Mucosa of rectum (tissue), 2 donors: ENCODE measurements at regions not wholly inside any gene's neighbourhood (a gene's known extent, or its start where the extent isn't known, plus 50 kb on each side); places are given as distances from the start of the nearest gene placed in this dataset.

Experiments used
- H3K27ac ChIP-seq, 2 donors: one replicate each; pipeline ENCODE4 v1.7.0; 2013; ENCODE audit warnings: inconsistent platforms in 2 of 2, low read depth in 2 of 2, low read length in 2 of 2
- H3K27me3 ChIP-seq, 2 donors: one replicate each; pipeline ENCODE4 v1.7.0; 2013; ENCODE audit warnings: low read length in 2 of 2; ENCODE audit not compliant: control insufficient read depth in 2 of 2, insufficient read depth in 2 of 2
- H3K36me3 ChIP-seq, 2 donors: one replicate each; pipeline ENCODE4 v1.7.0; 2013; ENCODE audit warnings: low read length in 2 of 2; ENCODE audit not compliant: control insufficient read depth in 2 of 2, insufficient read depth in 2 of 2
- H3K4me1 ChIP-seq, 2 donors: one replicate each; pipeline ENCODE4 v1.7.0; 2013; ENCODE audit warnings: low read length in 2 of 2, mild to moderate bottlenecking in 1 of 2; ENCODE audit not compliant: control insufficient read depth in 2 of 2, insufficient read depth in 2 of 2
- H3K4me3 ChIP-seq, 2 donors: one replicate each; pipeline ENCODE4 v1.7.0; 2013; ENCODE audit warnings: low read length in 2 of 2
- H3K9ac ChIP-seq, 2 donors: one replicate each; pipeline ENCODE4 v1.7.0; 2013; ENCODE audit warnings: low read length in 2 of 2, low read depth in 1 of 2, mild to moderate bottlenecking in 1 of 2
- H3K9me3 ChIP-seq, 2 donors: one replicate each; pipeline ENCODE4 v1.7.0; 2013; ENCODE audit warnings: low read length in 2 of 2; ENCODE audit not compliant: control insufficient read depth in 2 of 2
- donor health status: healthy.
- donor health status: Normal muscosa, but diverticular disease.

DNA sequence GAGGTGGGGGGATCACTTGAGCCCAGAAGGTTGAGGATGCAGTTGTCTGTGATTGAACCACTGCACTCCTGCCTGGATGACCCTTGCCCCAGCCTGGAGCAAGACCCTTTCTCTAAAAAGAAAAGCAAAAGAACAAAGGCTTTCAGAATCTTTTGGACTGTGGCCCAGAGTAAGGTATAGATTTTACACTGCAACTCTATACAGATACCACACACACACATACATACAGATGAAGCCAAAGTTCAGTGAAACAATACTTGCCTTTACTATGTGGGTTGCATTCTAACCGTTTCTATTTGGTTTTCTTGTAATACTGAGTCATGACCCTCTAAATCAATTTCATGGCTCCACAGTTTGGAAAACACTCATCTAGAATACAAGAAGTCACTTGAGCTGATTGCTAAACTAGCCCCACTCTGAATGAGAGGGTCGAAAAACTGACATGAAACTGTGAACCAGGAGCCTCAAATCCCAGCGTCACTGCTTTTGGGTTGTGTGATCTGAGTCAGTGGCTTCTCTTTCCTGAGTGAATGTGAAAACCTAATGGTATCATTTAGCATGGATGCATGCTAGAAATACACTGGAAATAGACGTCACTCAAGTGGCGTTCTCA, 756.1 kb downstream of the UQCRFS1 start:
- Histone ChIP-seq H3K4me1 (no peaks in the 10 kb centered on the region), H3K27ac (no peak overlapping the region), H3K4me3 (no peak overlapping the region), H3K27me3 (no peaks in the 10 kb centered on the region), H3K9me3 (no peaks in the 10 kb centered on the region), H3K36me3 (no peaks in the 10 kb centered on the region), H3K9ac (no peak overlapping the region)

DNA sequence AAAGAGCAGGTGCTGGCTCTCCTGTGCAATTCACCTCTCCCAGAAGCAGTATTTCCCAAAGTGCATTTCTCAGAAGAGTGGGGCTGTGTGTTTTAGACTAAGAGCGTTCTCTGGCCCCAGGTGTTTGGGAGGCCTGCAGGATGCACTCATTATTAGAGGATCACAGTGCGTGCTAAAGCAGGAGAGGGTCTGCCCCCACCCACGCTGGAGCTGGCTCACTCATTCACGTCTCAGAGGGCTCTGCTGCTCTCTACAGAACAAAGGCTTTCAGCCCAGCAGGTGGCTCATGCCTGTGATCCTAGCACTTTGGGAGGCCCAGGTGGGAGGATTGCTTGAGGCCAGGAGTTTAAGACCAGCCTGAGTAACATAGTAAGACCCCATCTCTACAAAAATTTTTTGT, 756.7 kb downstream of the UQCRFS1 start:
- no peaks in the 10 kb centered on the region for H3K36me3 ChIP-seq
- H3K9ac ChIP-seq = no peak overlapping the region
- no peaks in the 10 kb centered on the region for H3K9me3 ChIP-seq
- no peak overlapping the region for H3K4me3 ChIP-seq
- H3K27me3 ChIP-seq = no peaks in the 10 kb centered on the region
- no peaks in the 10 kb centered on the region for H3K4me1 ChIP-seq
- no peak overlapping the region for H3K27ac ChIP-seq

DNA sequence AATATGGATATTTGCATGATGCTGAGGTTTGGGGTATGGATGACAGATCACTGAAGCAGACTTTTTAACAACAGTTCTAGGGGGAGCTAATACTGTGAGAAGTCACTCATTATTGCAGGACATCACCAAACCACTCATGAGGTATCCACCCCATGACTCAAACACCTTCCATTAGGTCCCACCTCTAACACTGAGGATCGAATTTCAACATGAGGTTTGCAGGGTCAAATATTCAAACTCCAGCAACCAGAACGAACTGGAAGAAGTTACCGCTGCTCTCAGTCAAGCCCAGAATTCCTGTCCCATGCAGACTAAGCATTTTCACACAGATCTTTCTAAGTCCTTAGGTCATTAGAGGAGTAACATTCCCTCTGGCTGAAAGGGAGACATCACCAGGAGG, 758.9 kb downstream of the UQCRFS1 start:
- Histone ChIP-seq H3K9me3 (no peaks in the 10 kb centered on the region), H3K27ac (no peak overlapping the region), H3K4me3 (no peak overlapping the region), H3K27me3 (no peaks in the 10 kb centered on the region), H3K9ac (no peak overlapping the region), H3K4me1 (no peaks in the 10 kb centered on the region), H3K36me3 (no peaks in the 10 kb centered on the region)

- Histone ChIP-seq H3K36me3 (no peaks in the 10 kb centered on the region), H3K27me3 (no peaks in the 10 kb centered on the region), H3K27ac (no peak overlapping the region), H3K9me3 (no peaks in the 10 kb centered on the region), H3K9ac (no peak overlapping the region), H3K4me3 (no peak overlapping the region), H3K4me1 (no peaks in the 10 kb centered on the region)
Measured at GRCh38 chr19:28453420-28453819, 759.5 kb downstream of the UQCRFS1 start.

- H3K27me3 ChIP-seq = no peaks in the 10 kb centered on the region
- no peak overlapping the region for H3K27ac ChIP-seq
- no peak overlapping the region for H3K9ac ChIP-seq
- no peaks in the 10 kb centered on the region for H3K9me3 ChIP-seq
- H3K4me3 ChIP-seq = no peak overlapping the region
- H3K4me1 ChIP-seq = no peaks in the 10 kb centered on the region
- no peaks in the 10 kb centered on the region for H3K36me3 ChIP-seq
Measured at GRCh38 chr19:28449803-28450202, 763.1 kb downstream of the UQCRFS1 start.

DNA sequence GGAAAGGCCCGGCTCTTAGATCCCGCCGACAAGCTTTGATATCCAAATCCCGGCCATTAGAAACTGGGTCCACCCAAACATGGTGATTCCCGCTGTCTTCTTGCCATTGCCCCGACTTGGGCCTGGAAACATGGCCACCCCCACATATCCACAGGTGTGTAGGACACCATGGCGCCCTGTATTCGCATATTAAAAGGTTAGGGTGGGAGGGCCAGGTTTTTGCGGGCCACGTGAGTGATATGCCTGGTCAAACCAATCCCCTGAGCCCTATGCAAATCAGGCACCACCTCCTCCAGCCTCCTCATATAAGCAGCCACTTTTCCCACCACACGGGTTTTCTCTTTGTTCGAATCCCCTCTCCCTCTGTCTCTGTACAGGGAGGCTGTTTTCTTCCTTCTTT, 766.4 kb downstream of the UQCRFS1 start:
- no peaks in the 10 kb centered on the region for H3K9me3 ChIP-seq
- no peak overlapping the region for H3K4me3 ChIP-seq
- no peak overlapping the region for H3K27ac ChIP-seq
- no peaks in the 10 kb centered on the region for H3K36me3 ChIP-seq
- no peak overlapping the region for H3K9ac ChIP-seq
- no peaks in the 10 kb centered on the region for H3K4me1 ChIP-seq
- no peaks in the 10 kb centered on the region for H3K27me3 ChIP-seq

DNA sequence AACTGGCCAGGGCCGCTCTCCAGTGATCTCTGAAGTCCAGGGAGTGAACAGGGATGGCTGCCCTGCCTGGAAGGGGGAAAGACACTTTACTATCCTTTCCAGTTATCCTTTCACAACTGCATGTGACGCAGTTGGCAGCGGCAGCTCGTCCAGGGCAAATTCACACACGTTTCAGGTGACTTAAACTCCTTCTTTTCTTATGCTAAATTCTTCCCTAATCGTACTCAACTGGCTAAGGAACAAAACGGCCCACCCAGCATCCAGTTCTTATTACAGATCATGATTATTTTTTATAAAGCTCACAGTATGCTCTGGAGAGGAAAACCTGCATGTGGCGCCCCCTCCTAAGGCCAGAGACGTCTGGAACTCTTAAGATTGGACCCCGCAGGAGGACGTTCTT, 767.1 kb downstream of the UQCRFS1 start:
- no peak overlapping the region for H3K4me3 ChIP-seq
- no peaks in the 10 kb centered on the region for H3K27me3 ChIP-seq
- no peaks in the 10 kb centered on the region for H3K4me1 ChIP-seq
- H3K9me3 ChIP-seq = no peaks in the 10 kb centered on the region
- H3K36me3 ChIP-seq = no peaks in the 10 kb centered on the region
- H3K9ac ChIP-seq = no peak overlapping the region
- no peak overlapping the region for H3K27ac ChIP-seq

- Histone ChIP-seq H3K27me3 (no peaks in the 10 kb centered on the region), H3K4me1 (no peaks in the 10 kb centered on the region), H3K4me3 (peak overlapping the region in 1 of 2 donors; percentile 32), H3K9me3 (no peaks in the 10 kb centered on the region), H3K9ac (no peak overlapping the region), H3K27ac (no peak overlapping the region), H3K36me3 (no peaks in the 10 kb centered on the region)
Measured at GRCh38 chr19:28444362-28444761, 768.6 kb downstream of the UQCRFS1 start.

GRCh38 chr19:28443361-28443760, 769.6 kb downstream of the UQCRFS1 start:
- no peaks in the 10 kb centered on the region for H3K36me3 ChIP-seq
- no peaks in the 10 kb centered on the region for H3K9me3 ChIP-seq
- H3K4me3 ChIP-seq = peak overlapping the region in 1 of 2 donors; percentile 26
- peak overlapping the region in 1 of 2 donors; percentile 43 for H3K27ac ChIP-seq
- H3K4me1 ChIP-seq = no peaks in the 10 kb centered on the region
- H3K27me3 ChIP-seq = no peaks in the 10 kb centered on the region
- H3K9ac ChIP-seq = no peak overlapping the region

DNA sequence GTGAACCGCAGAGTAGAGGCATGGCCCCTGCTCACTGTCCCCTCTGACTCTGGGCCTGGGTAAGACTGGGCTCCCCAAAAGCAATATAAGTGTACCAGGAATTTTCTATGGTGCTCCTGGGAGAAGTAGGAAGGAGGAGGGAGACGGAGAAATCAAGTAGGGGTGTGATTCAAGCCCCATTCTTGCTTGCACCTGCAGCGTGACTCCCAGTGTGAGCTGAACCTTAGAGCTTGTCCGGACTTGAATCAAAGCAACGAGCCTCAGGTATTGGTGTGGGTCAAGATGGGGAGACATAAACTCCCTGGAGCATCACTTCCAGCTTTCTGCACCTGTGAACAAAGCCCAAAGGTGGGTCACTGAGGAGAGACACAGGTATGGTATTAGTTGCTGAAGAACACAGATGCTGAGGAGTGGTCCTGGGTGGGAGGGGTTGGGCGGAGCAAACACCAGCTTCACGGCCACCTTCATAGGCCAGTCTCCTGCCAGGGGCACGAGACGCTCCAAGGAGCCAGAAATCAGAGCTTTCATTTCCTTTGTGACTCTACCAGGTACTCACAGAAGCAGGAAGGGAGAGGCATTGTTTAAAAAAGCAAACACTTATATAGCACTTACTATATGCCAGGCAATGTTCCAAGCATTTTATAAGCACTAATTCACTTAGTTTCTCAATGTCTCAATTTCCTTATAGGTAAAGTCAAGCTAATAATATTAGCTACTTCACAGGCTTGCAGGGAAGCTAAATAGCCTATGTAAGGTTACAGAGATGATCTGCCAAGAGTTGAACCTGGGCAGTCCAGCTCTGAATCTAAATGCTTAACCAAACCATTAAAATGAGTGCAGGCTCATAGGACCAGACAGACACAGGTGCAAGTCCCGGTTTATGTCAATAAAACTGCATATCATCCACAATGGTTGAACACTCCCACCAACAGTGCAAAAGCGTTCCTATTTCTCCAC, 775.3 kb downstream of the UQCRFS1 start:
- Histone ChIP-seq H3K27ac (peak overlapping the region; percentile 38 to 49), H3K9ac (no peak overlapping the region), H3K27me3 (no peaks in the 10 kb centered on the region), H3K4me3 (no peak overlapping the region), H3K4me1 (peaks cover 9 to 23% of the 10 kb centered on the region in 2 donors), H3K9me3 (no peaks in the 10 kb centered on the region), H3K36me3 (no peaks in the 10 kb centered on the region)
